CD14-positive monocyte (primary cell): ENCODE measurements at regions not wholly inside any gene's neighbourhood (a gene's known extent, or its start where the extent isn't known, plus 50 kb on each side); places are given as distances from the start of the nearest gene placed in this dataset.

ENCODE experiments used
- DNase-seq, 3 donors: peaks; one replicate each; pipeline ENCODE4 v3.0.0-alpha.2; 2011 to 2022
- H2AFZ ChIP-seq: 2 replicates; pipeline ENCODE4 v1.6.0; 2012; ENCODE audit warnings: mild to moderate bottlenecking, low read depth, low read length, inconsistent platforms; ENCODE audit not compliant: insufficient read depth, poor library complexity, severe bottlenecking
- H3K27ac ChIP-seq, 2 donors: 1 replicate in 1 of 2; 2 replicates in 1 of 2; pipeline ENCODE4 v1.5.1; 2012 to 2013; ENCODE audit warnings: low read length in 2 of 2, control low read depth in 1 of 2, inconsistent platforms in 1 of 2, low read depth in 1 of 2, mild to moderate bottlenecking in 1 of 2
- H3K27me3 ChIP-seq, 2 donors: one replicate each; pipeline versions ENCODE4 v1.6.0 to v1.6.1; 2011 to 2013; ENCODE audit warnings: low read length in 2 of 2; ENCODE audit not compliant: control insufficient read depth in 2 of 2, insufficient read depth in 2 of 2
- H3K36me3 ChIP-seq, 2 donors: replicated peaks in 1 of 2; 1 replicate in 1 of 2; 2 replicates in 1 of 2; pipeline versions ENCODE4 v1.5.1 to v1.6.1; 2012 to 2013; ENCODE audit warnings: low read length in 2 of 2, control low read depth in 1 of 2, inconsistent platforms in 1 of 2, mild to moderate bottlenecking in 1 of 2; ENCODE audit not compliant: insufficient read depth in 2 of 2, control insufficient read depth in 1 of 2
- H3K4me1 ChIP-seq, 2 donors: 1 replicate in 1 of 2; 2 replicates in 1 of 2; pipeline versions ENCODE4 v1.5.1 to v1.6.1; 2012 to 2013; ENCODE audit warnings: low read length in 2 of 2, control low read depth in 1 of 2, inconsistent platforms in 1 of 2, mild to moderate bottlenecking in 1 of 2, moderate library complexity in 1 of 2; ENCODE audit not compliant: insufficient read depth in 2 of 2, control insufficient read depth in 1 of 2
- H3K4me2 ChIP-seq: replicated peaks from 2 replicates; pipeline ENCODE3; 2012; ENCODE audit warnings: low read length, moderate library complexity, mild to moderate bottlenecking; ENCODE audit not compliant: poor library complexity, severe bottlenecking; ENCODE audit errors: extremely low read depth
- H3K4me3 ChIP-seq, 3 experiments: fragments of 200-600 bp in 1 of 3; sonication (generic) in 1 of 3; replicated peaks in 1 of 3; 1 replicate in 2 of 3; 2 replicates in 1 of 3; pipeline ENCODE4 v1.5.1; 2011 to 2013; ENCODE audit warnings: low read length in 3 of 3, mild to moderate bottlenecking in 3 of 3, control low read depth in 2 of 3, low read depth in 2 of 3, inconsistent platforms in 1 of 3, moderate library complexity in 1 of 3
- H3K79me2 ChIP-seq: 2 replicates; pipeline ENCODE4 v1.6.0; 2012; ENCODE audit warnings: mild to moderate bottlenecking, control low read depth, inconsistent platforms, low read length, moderate library complexity; ENCODE audit not compliant: insufficient read depth
- H3K9ac ChIP-seq: 2 replicates; pipeline ENCODE4 v1.6.0; 2017; ENCODE audit warnings: low read length, mild to moderate bottlenecking; ENCODE audit not compliant: insufficient read depth, poor library complexity, severe bottlenecking
- H3K9me3 ChIP-seq, 2 donors: replicated peaks in 1 of 2; 1 replicate in 1 of 2; 2 replicates in 1 of 2; pipeline versions ENCODE4 v1.5.1 to v1.6.1; 2012 to 2013; ENCODE audit warnings: low read length in 2 of 2, control low read depth in 1 of 2; ENCODE audit not compliant: control insufficient read depth in 1 of 2, insufficient read depth in 1 of 2
- H4K20me1 ChIP-seq: 2 replicates; pipeline ENCODE4 v1.6.0; 2012; ENCODE audit warnings: mild to moderate bottlenecking, low read length, control low read depth, moderate library complexity; ENCODE audit not compliant: insufficient read depth
- H3K27ac Mint-ChIP-seq, 7 donors: one replicate each; pipeline ENCODE4 v1.8.0; 2020; ENCODE audit warnings: mild to moderate bottlenecking in 7 of 7, mixed read lengths in 7 of 7, moderate library complexity in 6 of 7, inconsistent platforms in 2 of 7
- H3K27me3 Mint-ChIP-seq, 3 donors: one replicate each; pipeline ENCODE4 v1.8.0; 2021 to 2022; ENCODE audit warnings: low read depth in 3 of 3, mild to moderate bottlenecking in 3 of 3, mixed read lengths in 3 of 3, moderate library complexity in 3 of 3, inconsistent platforms in 1 of 3
- H3K36me3 Mint-ChIP-seq, 2 donors: one replicate each; pipeline ENCODE4 v1.8.0; 2020; ENCODE audit warnings: mixed read lengths in 2 of 2, inconsistent platforms in 1 of 2, mild to moderate bottlenecking in 1 of 2
- H3K4me1 Mint-ChIP-seq: one replicate; pipeline ENCODE4 v1.8.0; 2020; ENCODE audit warnings: mild to moderate bottlenecking, mixed read lengths
- H3K4me3 Mint-ChIP-seq, 2 donors: one replicate each; pipeline ENCODE4 v1.8.0; 2020; ENCODE audit warnings: mild to moderate bottlenecking in 2 of 2, mixed read lengths in 2 of 2, moderate library complexity in 1 of 2
- H3K9me3 Mint-ChIP-seq, 7 donors: one replicate each; pipeline ENCODE4 v1.8.0; 2020 to 2022; ENCODE audit warnings: mixed read lengths in 7 of 7, mild to moderate bottlenecking in 6 of 7, moderate library complexity in 6 of 7, inconsistent platforms in 2 of 7
- WGBS: methylation state at CpG from one replicate; pipeline ENCODE4 v1.1.5; 2013; ENCODE audit warnings: missing lambda C conversion rate; ENCODE audit not compliant: insufficient coverage; 5-methylcytosine and 5-hydroxymethylcytosine counted together
- intact Hi-C, 2 donors: fragments of 100-400 bp; cut with micrococcal nuclease; formaldehyde crosslinking; loops; one replicate each; pipeline versions ENCODE4 v1.15.0 to v1.15.1; 2023
- TF ChIP-seq, protein P1 (sequence below): fragments of 200-600 bp; IDR thresholded peaks from one replicate; pipeline ENCODE4 v1.8.0; 2022; ENCODE audit warnings: antibody characterized with exemption, mild to moderate bottlenecking

DNA sequence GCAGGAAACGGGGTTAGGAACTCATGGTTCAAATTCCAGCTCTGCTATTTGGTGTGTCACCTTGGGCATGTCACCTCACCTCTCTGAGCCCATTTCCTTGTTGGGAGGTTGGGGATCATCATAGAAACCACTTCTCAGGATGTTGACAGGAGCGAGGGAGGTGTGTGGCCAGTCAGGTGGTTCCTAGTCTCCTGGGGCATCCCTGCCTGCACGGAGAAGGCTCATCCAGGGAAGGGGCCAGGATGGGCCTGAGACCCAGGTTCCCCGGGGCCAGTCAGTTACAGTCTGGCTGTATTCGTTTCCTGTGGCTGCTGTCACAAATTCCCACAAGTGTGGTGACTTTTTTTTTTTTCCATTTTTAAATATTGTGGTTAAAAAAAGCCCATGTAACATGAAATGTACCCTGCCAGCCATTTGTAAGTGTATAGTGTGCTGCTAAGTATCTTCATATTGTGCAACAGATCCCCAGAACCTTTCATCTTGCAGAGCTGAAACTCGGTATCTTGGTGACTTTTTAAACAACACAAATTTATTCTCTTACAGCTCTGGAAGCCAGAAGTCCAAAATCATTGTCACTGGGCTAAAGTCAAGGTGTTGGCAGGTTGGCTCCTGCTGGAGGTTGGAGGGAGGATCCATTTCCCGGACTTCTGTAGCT is 78.7 kb upstream of the UNC5A start:
- DNase-seq: no peak
- Histone ChIP-seq H3K4me3 (no peak overlapping the region), H3K4me2 (no peak overlapping the region), H3K4me1 (no peaks in the 10 kb centered on the region), H3K79me2 (no peaks in the 10 kb centered on the region), H3K36me3 (no peaks in the 10 kb centered on the region), H2AFZ (no peak overlapping the region), H3K27me3 (peaks cover 0 to 13% of the 10 kb centered on the region in 2 donors), H3K9me3 (peaks cover 0 to 4% of the 10 kb centered on the region in 2 donors), H4K20me1 (no peaks in the 10 kb centered on the region), H3K27ac (no peak overlapping the region), H3K9ac (no peak overlapping the region)
- Mint-ChIP-seq H3K4me3 (no peak overlapping the region), H3K27ac (no peak overlapping the region), H3K27me3 (peaks cover 23 to 34% (median 32%) of the 10 kb centered on the region in 3 donors), H3K9me3 (peaks cover 0 to 7% (median 6%) of the 10 kb centered on the region in 7 donors), H3K36me3 (no peaks in the 10 kb centered on the region), H3K4me1 (no peaks in the 10 kb centered on the region)
- TF ChIP-seq, protein P1, sequence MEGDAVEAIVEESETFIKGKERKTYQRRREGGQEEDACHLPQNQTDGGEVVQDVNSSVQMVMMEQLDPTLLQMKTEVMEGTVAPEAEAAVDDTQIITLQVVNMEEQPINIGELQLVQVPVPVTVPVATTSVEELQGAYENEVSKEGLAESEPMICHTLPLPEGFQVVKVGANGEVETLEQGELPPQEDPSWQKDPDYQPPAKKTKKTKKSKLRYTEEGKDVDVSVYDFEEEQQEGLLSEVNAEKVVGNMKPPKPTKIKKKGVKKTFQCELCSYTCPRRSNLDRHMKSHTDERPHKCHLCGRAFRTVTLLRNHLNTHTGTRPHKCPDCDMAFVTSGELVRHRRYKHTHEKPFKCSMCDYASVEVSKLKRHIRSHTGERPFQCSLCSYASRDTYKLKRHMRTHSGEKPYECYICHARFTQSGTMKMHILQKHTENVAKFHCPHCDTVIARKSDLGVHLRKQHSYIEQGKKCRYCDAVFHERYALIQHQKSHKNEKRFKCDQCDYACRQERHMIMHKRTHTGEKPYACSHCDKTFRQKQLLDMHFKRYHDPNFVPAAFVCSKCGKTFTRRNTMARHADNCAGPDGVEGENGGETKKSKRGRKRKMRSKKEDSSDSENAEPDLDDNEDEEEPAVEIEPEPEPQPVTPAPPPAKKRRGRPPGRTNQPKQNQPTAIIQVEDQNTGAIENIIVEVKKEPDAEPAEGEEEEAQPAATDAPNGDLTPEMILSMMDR: no peak
- intact Hi-C loops: no loop called here
- 45% methylated on average over 4 of the region's 7 CpGs for WGBS

DNA sequence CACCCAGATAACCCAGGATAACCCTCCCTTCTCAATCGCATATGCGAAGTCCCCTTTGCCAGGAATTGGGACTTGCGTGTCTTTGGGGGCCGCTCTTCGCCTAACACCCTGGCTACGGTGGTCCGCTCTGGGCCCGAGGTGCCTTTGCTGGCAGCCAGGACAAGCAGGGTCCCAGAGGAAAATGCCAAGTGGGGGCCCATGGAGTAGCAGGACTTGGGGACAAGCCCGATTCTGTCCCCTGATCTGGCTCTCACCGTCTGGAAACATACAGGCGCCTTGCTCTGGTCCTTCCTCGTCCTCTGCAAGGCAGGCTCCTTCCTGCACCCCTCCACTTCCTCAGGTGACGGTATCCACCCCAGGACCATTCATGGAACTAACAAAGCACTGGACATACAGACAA is 78.1 kb upstream of the UNC5A start:
- no peak overlapping the region for H2AFZ ChIP-seq
- WGBS: 81% methylated on average over 11 of the region's 13 CpGs
- H3K4me3 ChIP-seq: no peak overlapping the region
- Mint-ChIP-seq H3K27ac (no peak overlapping the region), H3K9me3 (peaks cover 0 to 8% (median 6%) of the 10 kb centered on the region in 7 donors), H3K27me3 (peaks cover 18 to 32% (median 28%) of the 10 kb centered on the region in 3 donors), H3K4me1 (no peaks in the 10 kb centered on the region), H3K36me3 (no peaks in the 10 kb centered on the region), H3K4me3 (no peak overlapping the region)
- no peak overlapping the region for H3K4me2 ChIP-seq
- intact Hi-C loops: no loop called here
- H3K79me2 ChIP-seq: no peaks in the 10 kb centered on the region
- TF ChIP-seq, protein P1: no peak
- peaks cover 0 to 7% of the 10 kb centered on the region in 2 donors for H3K27me3 ChIP-seq
- H3K9me3 ChIP-seq: peaks cover 0 to 4% of the 10 kb centered on the region in 2 donors
- H3K27ac ChIP-seq: no peak overlapping the region
- no peaks in the 10 kb centered on the region for H4K20me1 ChIP-seq
- no peaks in the 10 kb centered on the region for H3K36me3 ChIP-seq
- H3K4me1 ChIP-seq: no peaks in the 10 kb centered on the region
- DNase-seq: no peak
- H3K9ac ChIP-seq: no peak overlapping the region
